Heart left ventricle (tissue), 13 donors: ENCODE measurements at regions not wholly inside any gene's neighbourhood (a gene's known extent, or its start where the extent isn't known, plus 50 kb on each side); places are given as distances from the start of the nearest gene placed in this dataset.

ENCODE experiments used
- POLR2A ChIP-seq, 2 donors: fragments of 450-650 bp; IDR thresholded peaks; one replicate each; pipeline ENCODE4 v1.6.1; 2017; ENCODE audit warnings: antibody characterized with exemption in 2 of 2, mild to moderate bottlenecking in 2 of 2, moderate library complexity in 2 of 2
- TF ChIP-seq, protein P1 (sequence below), 12 donors: fragments of 200-600 bp; sonication (generic) in 4 of 12; IDR thresholded peaks; one replicate each; pipeline versions ENCODE4 v1.5.0 to v1.8.0; 2018 to 2022; ENCODE audit warnings: antibody characterized with exemption in 12 of 12, mild to moderate bottlenecking in 5 of 12
- donor health status: ischemic (EF 13 %, LVEDD 7.1; RV severe dilation, severe dysfunction).
- donor health status: DM: no; HTN: yes; CAD: no.
- donor health status: DM: no; HTN: no; CAD: no.
- donor health status: ischemic (EF 25% LVEDD 6.9; RV normal size, moderate dysfunction).
- donor health status: ischemic (EF 25% LVEDD 5.7; RV mildly dilated, moderate dysfunction).
- donor health status: ischemic (EF 35%, LVEDD 5.7; RV mildly dilated, moderate dysfunction).
- donor health status: nonischemic (EF 11% LVEDD 7.7; RV severe dilation, severe dysfunction).
- donor health status: DM: yes; HTN: yes; CAD: no.
- donor health status: PGD.
- donor health status: ischemic (EF 29% LVEDD 5.4; RV normal size, mild dysfunction).
- donor health status: nonischemic (EF 23%, LVEDD 6.1; RV moderate dilation, normal function).

DNA sequence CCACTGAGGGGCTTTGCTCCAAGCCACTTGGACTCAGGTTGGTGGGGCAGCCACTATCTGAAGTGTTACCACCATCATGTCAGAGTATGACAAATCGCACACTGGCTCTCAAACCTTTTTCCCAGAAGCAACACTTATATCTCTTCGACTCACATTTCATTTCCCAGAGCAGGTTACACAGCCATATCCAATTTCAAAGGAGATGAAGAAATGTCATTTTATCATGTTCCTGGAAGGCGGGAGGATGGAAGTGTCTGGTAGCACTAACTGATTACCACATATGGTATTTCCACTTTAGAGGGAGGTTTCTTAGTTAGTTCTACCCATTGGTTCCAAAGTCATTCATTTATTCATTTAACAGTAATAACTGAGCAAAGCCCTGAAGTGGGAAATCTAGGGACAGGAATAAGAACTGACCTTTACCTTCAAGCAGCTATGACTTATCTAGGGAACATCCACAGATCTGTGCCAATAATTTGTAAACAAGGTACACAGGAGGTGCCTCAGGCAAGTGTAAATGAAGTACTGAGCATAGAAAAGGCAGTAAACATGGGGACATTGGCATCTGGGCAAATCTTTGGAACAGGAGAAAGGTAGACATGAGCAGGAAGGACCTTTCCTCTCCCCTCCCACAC, 54.9 kb upstream of the LRRC55 start:
- TF ChIP-seq, protein P1, sequence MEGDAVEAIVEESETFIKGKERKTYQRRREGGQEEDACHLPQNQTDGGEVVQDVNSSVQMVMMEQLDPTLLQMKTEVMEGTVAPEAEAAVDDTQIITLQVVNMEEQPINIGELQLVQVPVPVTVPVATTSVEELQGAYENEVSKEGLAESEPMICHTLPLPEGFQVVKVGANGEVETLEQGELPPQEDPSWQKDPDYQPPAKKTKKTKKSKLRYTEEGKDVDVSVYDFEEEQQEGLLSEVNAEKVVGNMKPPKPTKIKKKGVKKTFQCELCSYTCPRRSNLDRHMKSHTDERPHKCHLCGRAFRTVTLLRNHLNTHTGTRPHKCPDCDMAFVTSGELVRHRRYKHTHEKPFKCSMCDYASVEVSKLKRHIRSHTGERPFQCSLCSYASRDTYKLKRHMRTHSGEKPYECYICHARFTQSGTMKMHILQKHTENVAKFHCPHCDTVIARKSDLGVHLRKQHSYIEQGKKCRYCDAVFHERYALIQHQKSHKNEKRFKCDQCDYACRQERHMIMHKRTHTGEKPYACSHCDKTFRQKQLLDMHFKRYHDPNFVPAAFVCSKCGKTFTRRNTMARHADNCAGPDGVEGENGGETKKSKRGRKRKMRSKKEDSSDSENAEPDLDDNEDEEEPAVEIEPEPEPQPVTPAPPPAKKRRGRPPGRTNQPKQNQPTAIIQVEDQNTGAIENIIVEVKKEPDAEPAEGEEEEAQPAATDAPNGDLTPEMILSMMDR (IDR thresholded peaks at IDR 0.05): no peak
- no peak for TF ChIP-seq POLR2A (IDR thresholded peaks at IDR 0.05)
